K562 (cell line): ENCODE measurements at regions not wholly inside any gene's neighbourhood (a gene's known extent, or its start where the extent isn't known, plus 50 kb on each side); places are given as distances from the start of the nearest gene placed in this dataset.

ENCODE experiments used
- CBX2 ChIP-seq: fragments of 200-600 bp; sonication (generic); IDR thresholded peaks from one replicate; pipeline ENCODE4 v1.6.1; 2012; ENCODE audit warnings: mild to moderate bottlenecking, low read length, inconsistent platforms; ENCODE audit not compliant: insufficient read depth, poor library complexity, severe bottlenecking
- CREM ChIP-seq: IDR thresholded peaks from 2 replicates; pipeline ENCODE4 v1.6.1; 2014; ENCODE audit warnings: antibody characterized with exemption, low read depth
- ETS1 ChIP-seq: conservative IDR thresholded peaks from 2 replicates; pipeline ENCODE4 v1.6.1; 2011; ENCODE audit warnings: low read depth, mild to moderate bottlenecking, low read length; ENCODE audit not compliant: control insufficient read depth
- HDAC2 ChIP-seq: fragments of 450-650 bp; IDR thresholded peaks from 2 replicates; pipeline ENCODE4 v1.6.1; 2016; ENCODE audit warnings: mild to moderate bottlenecking
- TSHZ1 ChIP-seq: fragments of 250-450 bp; sonication (Bioruptor Pico); IDR thresholded peaks from 2 replicates; pipeline ENCODE4 v1.4.0; 2020; ENCODE audit warnings: mild to moderate bottlenecking, moderate library complexity
- U2AF1 ChIP-seq: fragments of 200-400 bp; formaldehyde crosslinking; optimal IDR thresholded peaks from 2 replicates; pipeline ENCODE3; 2017; ENCODE audit warnings: mild to moderate bottlenecking, low read depth, low read length, moderate library complexity
- ZNF23 ChIP-seq: fragments of 250-450 bp; sonication (Bioruptor Pico); IDR thresholded peaks from 2 replicates; pipeline ENCODE4 v1.4.0; 2020; ENCODE audit warnings: mild to moderate bottlenecking
- ZNF3 ChIP-seq: fragments of 250-450 bp; sonication (Bioruptor Pico); IDR thresholded peaks from 2 replicates; pipeline ENCODE4 v1.5.0; 2021; ENCODE audit warnings: mild to moderate bottlenecking, moderate library complexity
- ZNF445 ChIP-seq: fragments of 250-450 bp; sonication (Bioruptor Pico); IDR thresholded peaks from 2 replicates; pipeline ENCODE4 v1.4.0; 2020; ENCODE audit warnings: low read depth, mild to moderate bottlenecking, moderate library complexity
- ZNF785 ChIP-seq: fragments of 250-450 bp; sonication (Bioruptor Pico); IDR thresholded peaks from 2 replicates; pipeline ENCODE4 v1.4.0; 2020; ENCODE audit warnings: mild to moderate bottlenecking
- TF ChIP-seq, protein P1 (sequence below): fragments of 250-450 bp; sonication (Bioruptor Pico); IDR thresholded peaks from 2 replicates; pipeline ENCODE4 v1.4.0; 2020
- TF ChIP-seq, protein P2 (sequence below): fragments of 250-450 bp; sonication (Bioruptor Pico); IDR thresholded peaks from 2 replicates; pipeline ENCODE4 v1.5.0; 2021

DNA sequence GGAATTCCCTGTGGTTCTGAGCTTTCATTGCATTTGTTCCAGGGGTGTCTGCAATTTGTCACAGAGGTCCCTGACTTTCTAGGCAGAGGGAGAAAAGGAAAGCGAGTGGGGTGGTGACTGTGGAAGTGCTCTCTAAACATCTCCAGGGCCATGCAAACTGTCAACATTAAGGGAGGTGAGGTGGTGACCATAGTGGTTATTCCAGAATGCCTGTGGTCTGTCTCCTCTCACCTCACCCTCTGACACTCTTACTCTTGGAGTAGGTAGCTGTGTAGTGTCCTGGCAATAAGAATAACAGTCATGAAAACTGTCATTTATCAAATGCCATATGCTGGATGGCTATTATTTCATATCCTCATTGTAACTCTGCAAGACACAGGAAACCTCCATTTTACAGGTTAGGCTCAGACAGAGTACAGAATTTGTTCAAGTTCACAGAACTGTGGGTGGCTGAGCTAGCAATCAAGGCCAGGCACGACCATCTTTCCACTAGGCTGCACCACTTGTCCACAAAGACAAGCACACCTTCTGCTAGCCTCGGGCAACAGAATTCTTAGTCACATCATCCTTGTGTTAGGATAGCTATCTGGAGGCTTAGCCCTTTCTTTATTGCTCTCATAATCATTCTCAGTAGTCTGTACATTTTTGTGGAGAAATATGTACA, 179.4 kb downstream of the CD47 start (continued):
- TF ChIP-seq, protein P1, sequence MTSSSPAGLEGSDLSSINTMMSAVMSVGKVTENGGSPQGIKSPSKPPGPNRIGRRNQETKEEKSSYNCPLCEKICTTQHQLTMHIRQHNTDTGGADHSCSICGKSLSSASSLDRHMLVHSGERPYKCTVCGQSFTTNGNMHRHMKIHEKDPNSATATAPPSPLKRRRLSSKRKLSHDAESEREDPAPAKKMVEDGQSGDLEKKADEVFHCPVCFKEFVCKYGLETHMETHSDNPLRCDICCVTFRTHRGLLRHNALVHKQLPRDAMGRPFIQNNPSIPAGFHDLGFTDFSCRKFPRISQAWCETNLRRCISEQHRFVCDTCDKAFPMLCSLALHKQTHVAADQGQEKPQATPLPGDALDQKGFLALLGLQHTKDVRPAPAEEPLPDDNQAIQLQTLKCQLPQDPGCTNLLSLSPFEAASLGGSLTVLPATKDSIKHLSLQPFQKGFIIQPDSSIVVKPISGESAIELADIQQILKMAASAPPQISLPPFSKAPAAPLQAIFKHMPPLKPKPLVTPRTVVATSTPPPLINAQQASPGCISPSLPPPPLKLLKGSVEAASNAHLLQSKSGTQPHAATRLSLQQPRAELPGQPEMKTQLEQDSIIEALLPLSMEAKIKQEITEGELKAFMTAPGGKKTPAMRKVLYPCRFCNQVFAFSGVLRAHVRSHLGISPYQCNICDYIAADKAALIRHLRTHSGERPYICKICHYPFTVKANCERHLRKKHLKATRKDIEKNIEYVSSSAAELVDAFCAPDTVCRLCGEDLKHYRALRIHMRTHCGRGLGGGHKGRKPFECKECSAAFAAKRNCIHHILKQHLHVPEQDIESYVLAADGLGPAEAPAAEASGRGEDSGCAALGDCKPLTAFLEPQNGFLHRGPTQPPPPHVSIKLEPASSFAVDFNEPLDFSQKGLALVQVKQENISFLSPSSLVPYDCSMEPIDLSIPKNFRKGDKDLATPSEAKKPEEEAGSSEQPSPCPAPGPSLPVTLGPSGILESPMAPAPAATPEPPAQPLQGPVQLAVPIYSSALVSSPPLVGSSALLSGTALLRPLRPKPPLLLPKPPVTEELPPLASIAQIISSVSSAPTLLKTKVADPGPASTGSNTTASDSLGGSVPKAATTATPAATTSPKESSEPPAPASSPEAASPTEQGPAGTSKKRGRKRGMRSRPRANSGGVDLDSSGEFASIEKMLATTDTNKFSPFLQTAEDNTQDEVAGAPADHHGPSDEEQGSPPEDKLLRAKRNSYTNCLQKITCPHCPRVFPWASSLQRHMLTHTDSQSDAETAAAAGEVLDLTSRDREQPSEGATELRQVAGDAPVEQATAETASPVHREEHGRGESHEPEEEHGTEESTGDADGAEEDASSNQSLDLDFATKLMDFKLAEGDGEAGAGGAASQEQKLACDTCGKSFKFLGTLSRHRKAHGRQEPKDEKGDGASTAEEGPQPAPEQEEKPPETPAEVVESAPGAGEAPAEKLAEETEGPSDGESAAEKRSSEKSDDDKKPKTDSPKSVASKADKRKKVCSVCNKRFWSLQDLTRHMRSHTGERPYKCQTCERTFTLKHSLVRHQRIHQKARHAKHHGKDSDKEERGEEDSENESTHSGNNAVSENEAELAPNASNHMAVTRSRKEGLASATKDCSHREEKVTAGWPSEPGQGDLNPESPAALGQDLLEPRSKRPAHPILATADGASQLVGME (CRISPR knock-in tag), result no peak
- TF ChIP-seq TSHZ1 (CRISPR knock-in tag), result no peak
- TF ChIP-seq ZNF445, result no peak
- no peak for TF ChIP-seq CBX2
- TF ChIP-seq ETS1, result no peak
- no peak for TF ChIP-seq CREM
- TF ChIP-seq, protein P2, sequence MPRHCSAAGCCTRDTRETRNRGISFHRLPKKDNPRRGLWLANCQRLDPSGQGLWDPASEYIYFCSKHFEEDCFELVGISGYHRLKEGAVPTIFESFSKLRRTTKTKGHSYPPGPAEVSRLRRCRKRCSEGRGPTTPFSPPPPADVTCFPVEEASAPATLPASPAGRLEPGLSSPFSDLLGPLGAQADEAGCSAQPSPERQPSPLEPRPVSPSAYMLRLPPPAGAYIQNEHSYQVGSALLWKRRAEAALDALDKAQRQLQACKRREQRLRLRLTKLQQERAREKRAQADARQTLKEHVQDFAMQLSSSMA, result no peak
- no peak for TF ChIP-seq ZNF3
- no peak for TF ChIP-seq U2AF1
- no peak for TF ChIP-seq HDAC2
- no peak for TF ChIP-seq ZNF785 (CRISPR knock-in tag)
- no peak for TF ChIP-seq ZNF23 (CRISPR knock-in tag)
- TF ChIP-seq, all 486 proteins: peak for 0
